ENCODE measurements at regions not wholly inside any gene's neighbourhood (a gene's known extent, or its start where the extent isn't known, plus 50 kb on each side); places are given as distances from the start of the nearest gene placed in this dataset.

- WGBS, 2 donors: 81 to 90% methylated on average over 6 to 9 of the region's 9 CpGs
- H3K4me3 ChIP-seq: no peak overlapping the region
- DNase-seq: no peak
Observed at GRCh38 chr10:28912017-28912783, 234.9 kb downstream of the BAMBI start.

GRCh38 chr10:28913436-28914237, 236.3 kb downstream of the BAMBI start:
- TF ChIP-seq POLR2A (IDR thresholded peaks at IDR 0.05) (no peak), CTCF (IDR thresholded peaks at IDR 0.05) (no peak)
- Histone ChIP-seq H3K4me1 (peaks cover 23% of the 10 kb centered on the region), H3K4me3 (no peak overlapping the region), H3K36me3 (replicated peaks in 1 of 2; ENCODE audit: insufficient read depth in 1 of 2, low read depth in 2 of 2) (no peaks in the 10 kb centered on the region), H3K27ac (peak overlapping the region in 2 of 4 donors; percentile 52 to 54), H3K27me3 (no peaks in the 10 kb centered on the region), H3K9me3 (no peaks in the 10 kb centered on the region)
- 53 to 54% methylated on average over 12 of the region's 12 CpGs for WGBS, 2 donors
- ATAC-seq (peak; percentile 54), DNase-seq (peak in 3 of 4 donors; percentile 11 to 42 (median 19))
- intact Hi-C loops (cut with DNase I): no loop called here

More at GRCh38 chr10:28912017-28912783, 234.9 kb downstream of the BAMBI start:
- Histone ChIP-seq H3K36me3 (replicated peaks in 1 of 2; ENCODE audit: insufficient read depth in 1 of 2, low read depth in 2 of 2) (no peaks in the 10 kb centered on the region), H3K27ac (peak overlapping the region in 1 of 4 donors; percentile 34), H3K27me3 (no peaks in the 10 kb centered on the region), H3K4me1 (peaks cover 23% of the 10 kb centered on the region), H3K9me3 (no peaks in the 10 kb centered on the region)
- intact Hi-C loops (cut with DNase I): no loop called here
- no peak for ATAC-seq
- TF ChIP-seq CTCF (IDR thresholded peaks at IDR 0.05) (no peak), POLR2A (IDR thresholded peaks at IDR 0.05) (no peak)

- Histone ChIP-seq H3K4me3 (no peak overlapping the region), H3K4me1 (peaks cover 23% of the 10 kb centered on the region), H3K9me3 (no peaks in the 10 kb centered on the region), H3K27me3 (no peaks in the 10 kb centered on the region), H3K36me3 (replicated peaks in 1 of 2; ENCODE audit: insufficient read depth in 1 of 2, low read depth in 2 of 2) (no peaks in the 10 kb centered on the region), H3K27ac (peak overlapping the region in 2 of 4 donors; percentile 52 to 60)
- no peak for DNase-seq
- intact Hi-C loops (cut with DNase I): no loop called here
- WGBS, 2 donors: 57 to 60% methylated on average over 3 of the region's 3 CpGs
- ATAC-seq: no peak
- no peak for TF ChIP-seq POLR2A (IDR thresholded peaks at IDR 0.05)
- TF ChIP-seq CTCF (IDR thresholded peaks at IDR 0.05): no peak
Observed at GRCh38 chr10:28914701-28915100, 237.4 kb downstream of the BAMBI start.

- Histone ChIP-seq H3K4me3 (no peak overlapping the region), H3K27ac (peak overlapping the region; percentile 25 to 60 (median 44)), H3K9me3 (no peaks in the 10 kb centered on the region), H3K4me1 (peaks cover 23% of the 10 kb centered on the region), H3K27me3 (no peaks in the 10 kb centered on the region), H3K36me3 (replicated peaks in 1 of 2; ENCODE audit: insufficient read depth in 1 of 2, low read depth in 2 of 2) (no peaks in the 10 kb centered on the region)
- peak; percentile 80 for ATAC-seq
- TF ChIP-seq POLR2A (IDR thresholded peaks at IDR 0.05): no peak
- no peak for TF ChIP-seq CTCF (IDR thresholded peaks at IDR 0.05)
- intact Hi-C loops (cut with DNase I): no loop called here
- WGBS, 2 donors: 21 to 23% methylated on average over 9 of the region's 9 CpGs
- DNase-seq: peak in 2 of 4 donors; percentile 15 to 35
Observed at GRCh38 chr10:28915989-28916588, 238.8 kb downstream of the BAMBI start.
